Calu3 (cell line): ENCODE measurements at regions not wholly inside any gene's neighbourhood (a gene's known extent, or its start where the extent isn't known, plus 50 kb on each side); places are given as distances from the start of the nearest gene placed in this dataset.

Source experiments
- BruUV-seq: library from RNA; stranded (reverse); fragments of 400-500 nt; replicated peaks from 2 replicates; lab custom pipeline; 2021; lab: Mats Ljungman, UMichigan
- CTCF ChIA-PET: fragments of 300-600 bp; sonication (Branson Sonifier 250); formaldehyde crosslinking; loops from one replicate; lab custom pipeline; 2022; ENCODE audit warnings: antibody characterized with exemption; lab: Charles Lee
- DNase-seq: peaks from one replicate; pipeline ENCODE4 v3.0.0; 2022
- H3K27ac Mint-ChIP-seq: one replicate; pipeline ENCODE4 v1.8.0; 2022; ENCODE audit warnings: mixed read lengths; ENCODE audit not compliant: unreplicated experiment
- H3K27me3 Mint-ChIP-seq: one replicate; pipeline ENCODE4 v1.8.0; 2022; ENCODE audit warnings: mixed read lengths; ENCODE audit not compliant: unreplicated experiment
- H3K36me3 Mint-ChIP-seq: one replicate; pipeline ENCODE4 v1.8.0; 2022; ENCODE audit warnings: mild to moderate bottlenecking, moderate library complexity, mixed read lengths; ENCODE audit not compliant: insufficient read depth, unreplicated experiment
- H3K4me1 Mint-ChIP-seq: one replicate; pipeline ENCODE4 v1.8.0; 2022; ENCODE audit warnings: mild to moderate bottlenecking, low read depth, mixed read lengths; ENCODE audit not compliant: unreplicated experiment
- H3K4me3 Mint-ChIP-seq: one replicate; pipeline ENCODE4 v1.8.0; 2022; ENCODE audit warnings: mild to moderate bottlenecking, low read depth, moderate library complexity, mixed read lengths; ENCODE audit not compliant: unreplicated experiment
- H3K9me3 Mint-ChIP-seq: one replicate; pipeline ENCODE4 v1.8.0; 2022; ENCODE audit warnings: low read depth, mixed read lengths; ENCODE audit not compliant: unreplicated experiment
- CTCF ChIP-seq: fragments of 200-600 bp; IDR thresholded peaks from one replicate; pipeline ENCODE4 v1.8.0; 2022; ENCODE audit warnings: antibody characterized with exemption; ENCODE audit not compliant: unreplicated experiment
- intact Hi-C: fragments of 100-400 bp; cut with micrococcal nuclease; formaldehyde crosslinking; loops from one replicate; pipeline ENCODE4 v1.10.0; 2022; ENCODE audit not compliant: unreplicated experiment

GRCh38 chr16:13638218-13638617 is 281.7 kb upstream of the ERCC4 start:
- Mint-ChIP-seq H3K9me3 (peaks cover 12% of the 10 kb centered on the region), H3K27me3 (no peaks in the 10 kb centered on the region), H3K27ac (no peak overlapping the region), H3K36me3 (no peaks in the 10 kb centered on the region), H3K4me1 (no peaks in the 10 kb centered on the region), H3K4me3 (no peak overlapping the region)
- DNase-seq = no peak
- TF ChIP-seq CTCF = no peak
- CTCF ChIA-PET = no interaction called here
- BruUV-seq = no TSS peak
- intact Hi-C loops = no loop called here

- Mint-ChIP-seq H3K4me1 (no peaks in the 10 kb centered on the region), H3K27me3 (peaks cover 13% of the 10 kb centered on the region), H3K27ac (no peak overlapping the region), H3K4me3 (no peak overlapping the region), H3K36me3 (no peaks in the 10 kb centered on the region), H3K9me3 (peaks cover 8% of the 10 kb centered on the region)
- intact Hi-C loops = no loop called here
- DNase-seq = no peak
- no peak for TF ChIP-seq CTCF
- BruUV-seq = no TSS peak
- CTCF ChIA-PET = interaction anchor here (0.6 kb wide), 1 partner anchor 9 kb away, joined by 3 read pairs; no protein-coding TSS in a partner anchor
Observed at GRCh38 chr16:13643412-13643811, 276.5 kb upstream of the ERCC4 start.

- H3K4me3 Mint-ChIP-seq = no peak overlapping the region
- H3K4me1 Mint-ChIP-seq = no peaks in the 10 kb centered on the region
- no TSS peak for BruUV-seq
- no peak overlapping the region for H3K27ac Mint-ChIP-seq
- no peaks in the 10 kb centered on the region for H3K36me3 Mint-ChIP-seq
- CTCF ChIA-PET = no interaction called here
- intact Hi-C loops = no loop called here
- DNase-seq = no peak
- peaks cover 8% of the 10 kb centered on the region for H3K9me3 Mint-ChIP-seq
- TF ChIP-seq CTCF = no peak
- H3K27me3 Mint-ChIP-seq = peaks cover 13% of the 10 kb centered on the region
Observed at GRCh38 chr16:13645601-13646245, 274.2 kb upstream of the ERCC4 start.

GRCh38 chr16:13660807-13661206 is 259.1 kb upstream of the ERCC4 start:
- H3K9me3 Mint-ChIP-seq = peaks cover 6% of the 10 kb centered on the region
- H3K36me3 Mint-ChIP-seq = no peaks in the 10 kb centered on the region
- no peak for TF ChIP-seq CTCF
- no peak overlapping the region for H3K27ac Mint-ChIP-seq
- CTCF ChIA-PET = no interaction called here
- no peaks in the 10 kb centered on the region for H3K4me1 Mint-ChIP-seq
- no peaks in the 10 kb centered on the region for H3K27me3 Mint-ChIP-seq
- no TSS peak for BruUV-seq
- intact Hi-C loops = no loop called here
- DNase-seq = no peak
- H3K4me3 Mint-ChIP-seq = no peak overlapping the region
